CD14-positive monocyte (primary cell): ENCODE measurements at regions not wholly inside any gene's neighbourhood (a gene's known extent, or its start where the extent isn't known, plus 50 kb on each side); places are given as distances from the start of the nearest gene placed in this dataset.

Experiments used
- DNase-seq, 3 donors: peaks; one replicate each; pipeline ENCODE4 v3.0.0-alpha.2; 2011 to 2022
- H2AFZ ChIP-seq: 2 replicates; pipeline ENCODE4 v1.6.0; 2012; ENCODE audit warnings: mild to moderate bottlenecking, low read depth, low read length, inconsistent platforms; ENCODE audit not compliant: insufficient read depth, poor library complexity, severe bottlenecking
- H3K27ac ChIP-seq, 2 donors: 1 replicate in 1 of 2; 2 replicates in 1 of 2; pipeline ENCODE4 v1.5.1; 2012 to 2013; ENCODE audit warnings: low read length in 2 of 2, control low read depth in 1 of 2, inconsistent platforms in 1 of 2, low read depth in 1 of 2, mild to moderate bottlenecking in 1 of 2
- H3K27me3 ChIP-seq, 2 donors: one replicate each; pipeline versions ENCODE4 v1.6.0 to v1.6.1; 2011 to 2013; ENCODE audit warnings: low read length in 2 of 2; ENCODE audit not compliant: control insufficient read depth in 2 of 2, insufficient read depth in 2 of 2
- H3K36me3 ChIP-seq, 2 donors: replicated peaks in 1 of 2; 1 replicate in 1 of 2; 2 replicates in 1 of 2; pipeline versions ENCODE4 v1.5.1 to v1.6.1; 2012 to 2013; ENCODE audit warnings: low read length in 2 of 2, control low read depth in 1 of 2, inconsistent platforms in 1 of 2, mild to moderate bottlenecking in 1 of 2; ENCODE audit not compliant: insufficient read depth in 2 of 2, control insufficient read depth in 1 of 2
- H3K4me1 ChIP-seq, 2 donors: 1 replicate in 1 of 2; 2 replicates in 1 of 2; pipeline versions ENCODE4 v1.5.1 to v1.6.1; 2012 to 2013; ENCODE audit warnings: low read length in 2 of 2, control low read depth in 1 of 2, inconsistent platforms in 1 of 2, mild to moderate bottlenecking in 1 of 2, moderate library complexity in 1 of 2; ENCODE audit not compliant: insufficient read depth in 2 of 2, control insufficient read depth in 1 of 2
- H3K4me2 ChIP-seq: replicated peaks from 2 replicates; pipeline ENCODE3; 2012; ENCODE audit warnings: low read length, moderate library complexity, mild to moderate bottlenecking; ENCODE audit not compliant: poor library complexity, severe bottlenecking; ENCODE audit errors: extremely low read depth
- H3K4me3 ChIP-seq, 3 experiments: fragments of 200-600 bp in 1 of 3; sonication (generic) in 1 of 3; replicated peaks in 1 of 3; 1 replicate in 2 of 3; 2 replicates in 1 of 3; pipeline ENCODE4 v1.5.1; 2011 to 2013; ENCODE audit warnings: low read length in 3 of 3, mild to moderate bottlenecking in 3 of 3, control low read depth in 2 of 3, low read depth in 2 of 3, inconsistent platforms in 1 of 3, moderate library complexity in 1 of 3
- H3K79me2 ChIP-seq: 2 replicates; pipeline ENCODE4 v1.6.0; 2012; ENCODE audit warnings: mild to moderate bottlenecking, control low read depth, inconsistent platforms, low read length, moderate library complexity; ENCODE audit not compliant: insufficient read depth
- H3K9ac ChIP-seq: 2 replicates; pipeline ENCODE4 v1.6.0; 2017; ENCODE audit warnings: low read length, mild to moderate bottlenecking; ENCODE audit not compliant: insufficient read depth, poor library complexity, severe bottlenecking
- H3K9me3 ChIP-seq, 2 donors: replicated peaks in 1 of 2; 1 replicate in 1 of 2; 2 replicates in 1 of 2; pipeline versions ENCODE4 v1.5.1 to v1.6.1; 2012 to 2013; ENCODE audit warnings: low read length in 2 of 2, control low read depth in 1 of 2; ENCODE audit not compliant: control insufficient read depth in 1 of 2, insufficient read depth in 1 of 2
- H4K20me1 ChIP-seq: 2 replicates; pipeline ENCODE4 v1.6.0; 2012; ENCODE audit warnings: mild to moderate bottlenecking, low read length, control low read depth, moderate library complexity; ENCODE audit not compliant: insufficient read depth
- H3K27ac Mint-ChIP-seq, 7 donors: one replicate each; pipeline ENCODE4 v1.8.0; 2020; ENCODE audit warnings: mild to moderate bottlenecking in 7 of 7, mixed read lengths in 7 of 7, moderate library complexity in 6 of 7, inconsistent platforms in 2 of 7
- H3K27me3 Mint-ChIP-seq, 3 donors: one replicate each; pipeline ENCODE4 v1.8.0; 2021 to 2022; ENCODE audit warnings: low read depth in 3 of 3, mild to moderate bottlenecking in 3 of 3, mixed read lengths in 3 of 3, moderate library complexity in 3 of 3, inconsistent platforms in 1 of 3
- H3K36me3 Mint-ChIP-seq, 2 donors: one replicate each; pipeline ENCODE4 v1.8.0; 2020; ENCODE audit warnings: mixed read lengths in 2 of 2, inconsistent platforms in 1 of 2, mild to moderate bottlenecking in 1 of 2
- H3K4me1 Mint-ChIP-seq: one replicate; pipeline ENCODE4 v1.8.0; 2020; ENCODE audit warnings: mild to moderate bottlenecking, mixed read lengths
- H3K4me3 Mint-ChIP-seq, 2 donors: one replicate each; pipeline ENCODE4 v1.8.0; 2020; ENCODE audit warnings: mild to moderate bottlenecking in 2 of 2, mixed read lengths in 2 of 2, moderate library complexity in 1 of 2
- H3K9me3 Mint-ChIP-seq, 7 donors: one replicate each; pipeline ENCODE4 v1.8.0; 2020 to 2022; ENCODE audit warnings: mixed read lengths in 7 of 7, mild to moderate bottlenecking in 6 of 7, moderate library complexity in 6 of 7, inconsistent platforms in 2 of 7
- WGBS: methylation state at CpG from one replicate; pipeline ENCODE4 v1.1.5; 2013; ENCODE audit warnings: missing lambda C conversion rate; ENCODE audit not compliant: insufficient coverage; 5-methylcytosine and 5-hydroxymethylcytosine counted together
- intact Hi-C, 2 donors: fragments of 100-400 bp; cut with micrococcal nuclease; formaldehyde crosslinking; loops; one replicate each; pipeline versions ENCODE4 v1.15.0 to v1.15.1; 2023
- TF ChIP-seq, protein P1 (sequence below): fragments of 200-600 bp; IDR thresholded peaks from one replicate; pipeline ENCODE4 v1.8.0; 2022; ENCODE audit warnings: antibody characterized with exemption, mild to moderate bottlenecking

DNA sequence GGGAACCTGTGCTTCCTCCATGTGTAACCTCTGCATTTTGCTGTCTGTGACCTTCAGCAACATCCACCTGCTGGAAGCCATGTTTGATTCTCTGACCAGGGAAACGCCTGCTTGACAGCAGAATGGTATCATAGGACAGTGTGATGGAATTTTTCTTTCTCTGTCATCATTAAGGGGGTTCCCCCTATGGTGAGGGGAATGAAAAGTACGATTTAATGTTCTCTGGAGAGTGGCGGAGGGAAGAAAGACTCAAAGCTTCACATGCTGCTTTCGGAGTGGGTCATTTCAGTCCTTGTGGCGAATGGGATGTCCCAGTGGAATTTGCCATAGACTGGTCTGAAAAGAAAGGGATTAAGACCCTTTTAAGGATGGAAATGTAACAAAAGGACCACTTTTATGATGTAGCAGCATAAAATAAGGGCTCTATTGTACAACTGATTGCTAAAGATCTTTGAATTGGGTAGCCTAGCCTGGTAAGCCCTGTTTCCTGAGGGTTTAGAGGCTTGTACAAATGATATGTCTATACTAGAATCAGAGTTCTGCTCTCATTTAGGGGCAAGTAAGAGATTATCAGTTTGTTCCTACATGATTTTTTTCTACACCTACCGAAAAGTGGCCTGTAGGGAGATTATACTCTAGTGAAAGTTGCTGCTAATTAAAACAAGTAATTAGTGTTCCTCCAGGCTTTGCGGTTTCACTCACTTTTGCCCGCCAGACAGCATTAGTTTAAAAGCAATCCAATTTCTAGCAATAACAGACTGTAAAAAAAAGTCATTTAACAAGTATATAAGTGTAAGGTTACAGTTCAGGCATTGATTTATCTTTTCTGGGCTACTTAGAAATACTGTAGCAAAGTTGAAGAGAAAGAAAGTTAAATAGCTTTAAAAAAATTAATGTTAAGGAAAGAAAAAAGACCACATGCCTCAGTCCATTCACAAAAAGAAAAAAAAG, 904.5 kb downstream of the NR2F1-AS1 start:
- Mint-ChIP-seq H3K27me3 (no peaks in the 10 kb centered on the region), H3K9me3 (peaks cover 0 to 3% (median 0%) of the 10 kb centered on the region in 7 donors), H3K36me3 (no peaks in the 10 kb centered on the region), H3K4me1 (no peaks in the 10 kb centered on the region), H3K4me3 (no peak overlapping the region), H3K27ac (no peak overlapping the region)
- H3K27ac ChIP-seq, result no peak overlapping the region
- TF ChIP-seq, protein P1, sequence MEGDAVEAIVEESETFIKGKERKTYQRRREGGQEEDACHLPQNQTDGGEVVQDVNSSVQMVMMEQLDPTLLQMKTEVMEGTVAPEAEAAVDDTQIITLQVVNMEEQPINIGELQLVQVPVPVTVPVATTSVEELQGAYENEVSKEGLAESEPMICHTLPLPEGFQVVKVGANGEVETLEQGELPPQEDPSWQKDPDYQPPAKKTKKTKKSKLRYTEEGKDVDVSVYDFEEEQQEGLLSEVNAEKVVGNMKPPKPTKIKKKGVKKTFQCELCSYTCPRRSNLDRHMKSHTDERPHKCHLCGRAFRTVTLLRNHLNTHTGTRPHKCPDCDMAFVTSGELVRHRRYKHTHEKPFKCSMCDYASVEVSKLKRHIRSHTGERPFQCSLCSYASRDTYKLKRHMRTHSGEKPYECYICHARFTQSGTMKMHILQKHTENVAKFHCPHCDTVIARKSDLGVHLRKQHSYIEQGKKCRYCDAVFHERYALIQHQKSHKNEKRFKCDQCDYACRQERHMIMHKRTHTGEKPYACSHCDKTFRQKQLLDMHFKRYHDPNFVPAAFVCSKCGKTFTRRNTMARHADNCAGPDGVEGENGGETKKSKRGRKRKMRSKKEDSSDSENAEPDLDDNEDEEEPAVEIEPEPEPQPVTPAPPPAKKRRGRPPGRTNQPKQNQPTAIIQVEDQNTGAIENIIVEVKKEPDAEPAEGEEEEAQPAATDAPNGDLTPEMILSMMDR, result no peak
- H2AFZ ChIP-seq, result no peak overlapping the region
- no peak for DNase-seq
- 84% methylated on average over 5 of the region's 8 CpGs for WGBS
- intact Hi-C loops, result no loop called here
- no peaks in the 10 kb centered on the region for H3K36me3 ChIP-seq
- no peaks in the 10 kb centered on the region for H3K79me2 ChIP-seq
- no peak overlapping the region for H3K4me3 ChIP-seq
- no peaks in the 10 kb centered on the region for H3K9me3 ChIP-seq
- H3K27me3 ChIP-seq, result no peaks in the 10 kb centered on the region
- H3K4me2 ChIP-seq, result no peak overlapping the region
- H3K4me1 ChIP-seq, result no peaks in the 10 kb centered on the region
- H3K9ac ChIP-seq, result no peak overlapping the region
- no peaks in the 10 kb centered on the region for H4K20me1 ChIP-seq

DNA sequence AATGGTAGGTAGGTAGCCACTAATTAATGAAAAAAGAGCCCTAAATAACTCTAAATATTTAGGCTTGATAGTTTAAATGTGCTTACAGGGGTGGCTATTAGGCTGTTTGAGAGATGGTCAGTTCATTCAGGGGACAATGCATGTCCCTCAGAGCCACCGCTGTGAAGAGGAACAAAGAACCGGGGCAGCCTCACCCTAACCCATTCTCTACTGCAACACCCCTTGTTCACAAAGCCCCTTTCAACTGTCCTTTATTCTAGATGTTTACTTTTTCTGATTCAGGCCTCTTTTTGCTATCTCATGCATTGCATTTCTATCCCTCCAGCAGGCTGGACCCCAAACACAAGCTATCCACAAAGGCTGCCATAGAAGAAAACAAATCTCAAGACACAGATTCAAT, 906.7 kb downstream of the NR2F1-AS1 start:
- no peak overlapping the region for H3K4me3 Mint-ChIP-seq
- WGBS, result 89% methylated on average over 1 of the region's 2 CpGs
- H2AFZ ChIP-seq, result no peak overlapping the region

More for the DNA sequence above, 906.7 kb downstream of the NR2F1-AS1 start:
- DNase-seq, result no peak
- Histone ChIP-seq H3K79me2 (no peaks in the 10 kb centered on the region), H3K9ac (no peak overlapping the region), H3K4me2 (no peak overlapping the region), H4K20me1 (no peaks in the 10 kb centered on the region), H3K27ac (no peak overlapping the region), H3K27me3 (no peaks in the 10 kb centered on the region), H3K4me1 (no peaks in the 10 kb centered on the region), H3K9me3 (no peaks in the 10 kb centered on the region), H3K4me3 (no peak overlapping the region), H3K36me3 (no peaks in the 10 kb centered on the region)
- Mint-ChIP-seq H3K4me1 (no peaks in the 10 kb centered on the region), H3K27ac (no peak overlapping the region), H3K9me3 (peaks cover 0 to 5% (median 0%) of the 10 kb centered on the region in 7 donors), H3K27me3 (no peaks in the 10 kb centered on the region), H3K36me3 (no peaks in the 10 kb centered on the region)
- TF ChIP-seq, protein P1, result no peak
- intact Hi-C loops, result no loop called here
